ENCODE measurements at regions not wholly inside any gene's neighbourhood (a gene's known extent, or its start where the extent isn't known, plus 50 kb on each side); places are given as distances from the start of the nearest gene placed in this dataset.

GRCh38 chr6:125363039-125363823 lies 61.5 kb upstream of the HDDC2 start:
- intact Hi-C loops (cut with DNase I): no loop called here
- peak in 5 of 6 donors; percentile 9 to 66 (median 36) for DNase-seq
- Histone ChIP-seq H3K36me3 (no peaks in the 10 kb centered on the region), H3K27me3 (peaks cover 0 to 4% (median 0%) of the 10 kb centered on the region in 4 donors), H3K9me3 (no peaks in the 10 kb centered on the region), H3K4me1 (peaks cover 0 to 4% (median 0%) of the 10 kb centered on the region in 3 donors), H3K27ac (no peak overlapping the region), H3K4me3 (peak overlapping the region; percentile 12 to 52 (median 26))
- no peak for TF ChIP-seq CTCF (IDR thresholded peaks at IDR 0.05)
- no peak for FAIRE-seq
- 1% methylated on average over 39 to 44 of the region's 44 CpGs for WGBS, 2 donors
- ATAC-seq: peak; percentile 57 to 78 (median 74)

GRCh38 chr6:125363824-125364165 lies 62.0 kb upstream of the HDDC2 start:
- ATAC-seq: peak in 2 of 4 donors; percentile 11 to 47

GRCh38 chr6:125365230-125365629 lies 63.5 kb upstream of the HDDC2 start:
- H3K27ac ChIP-seq: no peak overlapping the region

More at GRCh38 chr6:125363824-125364165, 62.0 kb upstream of the HDDC2 start:
- no peak for TF ChIP-seq CTCF (IDR thresholded peaks at IDR 0.05)
- Histone ChIP-seq H3K27ac (no peak overlapping the region), H3K4me1 (peaks cover 0 to 4% (median 0%) of the 10 kb centered on the region in 3 donors), H3K4me3 (peak overlapping the region in 3 of 4 donors; percentile 12 to 52 (median 35)), H3K9me3 (no peaks in the 10 kb centered on the region), H3K27me3 (peaks cover 0 to 4% (median 0%) of the 10 kb centered on the region in 4 donors), H3K36me3 (no peaks in the 10 kb centered on the region)
- 42 to 43% methylated on average over 9 of the region's 9 CpGs for WGBS, 2 donors
- DNase-seq (peak in 1 of 6 donors; percentile 55), FAIRE-seq (no peak)
- intact Hi-C loops (cut with DNase I): no loop called here

GRCh38 chr6:125367036-125367782 lies 65.4 kb upstream of the HDDC2 start:
- DNase-seq (no peak), FAIRE-seq (no peak), ATAC-seq (no peak)
- intact Hi-C loops (cut with DNase I): no loop called here
- peaks cover 0 to 4% (median 0%) of the 10 kb centered on the region in 4 donors for H3K27me3 ChIP-seq
- no peak overlapping the region for H3K27ac ChIP-seq
- 92 to 94% methylated on average over 3 of the region's 3 CpGs for WGBS, 2 donors
- no peak for TF ChIP-seq CTCF (IDR thresholded peaks at IDR 0.05)
- no peaks in the 10 kb centered on the region for H3K9me3 ChIP-seq
- H3K4me3 ChIP-seq: no peak overlapping the region
- H3K36me3 ChIP-seq: no peaks in the 10 kb centered on the region
- H3K4me1 ChIP-seq: peaks cover 0 to 4% (median 0%) of the 10 kb centered on the region in 3 donors

More at GRCh38 chr6:125365230-125365629, 63.5 kb upstream of the HDDC2 start:
- TF ChIP-seq CTCF (IDR thresholded peaks at IDR 0.05): no peak
- FAIRE-seq (no peak), DNase-seq (no peak), ATAC-seq (no peak)
- intact Hi-C loops (cut with DNase I): no loop called here
- Histone ChIP-seq H3K4me3 (no peak overlapping the region), H3K4me1 (peaks cover 0 to 4% (median 0%) of the 10 kb centered on the region in 3 donors), H3K36me3 (no peaks in the 10 kb centered on the region), H3K9me3 (no peaks in the 10 kb centered on the region), H3K27me3 (peaks cover 0 to 4% (median 0%) of the 10 kb centered on the region in 4 donors)
- 66 to 72% methylated on average over 5 of the region's 5 CpGs for WGBS, 2 donors
